Fibroblast of pulmonary artery (primary cell): ENCODE measurements at regions not wholly inside any gene's neighbourhood (a gene's known extent, or its start where the extent isn't known, plus 50 kb on each side); places are given as distances from the start of the nearest gene placed in this dataset.
"Not testable (repeated sequence)": the region's sequence is repeated elsewhere in the genome, so short reads cannot be mapped to it uniquely, and the experiment has no call there.

Experiments
- DNase-seq: peaks from one replicate; pipeline ENCODE4 v3.0.0-alpha.2; 2010; ENCODE audit warnings: low read depth
- H3K4me3 ChIP-seq: replicated peaks from 2 replicates; pipeline ENCODE4 v1.5.1; 2011; ENCODE audit warnings: low read depth, mild to moderate bottlenecking, control low read depth, low read length, moderate library complexity
- TF ChIP-seq, protein P1 (sequence below): IDR thresholded peaks from 2 replicates; pipeline ENCODE4 v1.5.1; 2011; ENCODE audit warnings: mild to moderate bottlenecking, control low read depth, low read length, inconsistent platforms; ENCODE audit errors: missing control alignments

DNA sequence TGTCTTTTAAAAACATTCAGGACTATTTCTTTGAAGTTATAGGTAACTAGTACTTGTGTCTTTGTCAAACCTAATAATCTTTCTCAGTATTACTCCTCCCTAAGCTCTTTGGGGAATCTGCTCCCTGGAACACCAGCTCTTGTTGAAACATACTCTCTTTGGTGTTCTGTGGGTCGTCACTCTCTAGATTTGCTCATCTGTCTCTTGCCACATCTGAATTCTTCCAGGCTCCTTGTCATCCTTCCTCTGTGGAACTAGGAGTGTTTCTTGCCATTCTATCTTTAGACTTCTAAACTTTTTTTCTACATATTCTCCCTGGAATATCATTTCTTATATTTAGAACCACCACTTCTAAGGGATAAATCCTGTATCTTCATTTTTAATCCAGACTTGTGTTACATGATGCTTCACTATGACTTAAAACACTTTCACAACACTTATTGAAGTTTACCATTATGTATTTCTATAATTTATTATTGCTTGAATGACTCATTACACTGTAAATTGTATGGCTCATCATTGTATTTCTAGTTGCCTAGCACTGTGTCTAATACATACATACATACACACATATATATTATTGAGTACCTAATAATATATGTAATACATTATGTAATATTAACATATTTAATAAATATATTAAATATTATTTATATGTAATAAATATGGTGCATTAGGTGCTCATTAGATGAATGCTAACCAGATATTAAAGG lies 186.1 kb downstream of the TMA16 start:
- DNase-seq: no peak
- TF ChIP-seq, protein P1, sequence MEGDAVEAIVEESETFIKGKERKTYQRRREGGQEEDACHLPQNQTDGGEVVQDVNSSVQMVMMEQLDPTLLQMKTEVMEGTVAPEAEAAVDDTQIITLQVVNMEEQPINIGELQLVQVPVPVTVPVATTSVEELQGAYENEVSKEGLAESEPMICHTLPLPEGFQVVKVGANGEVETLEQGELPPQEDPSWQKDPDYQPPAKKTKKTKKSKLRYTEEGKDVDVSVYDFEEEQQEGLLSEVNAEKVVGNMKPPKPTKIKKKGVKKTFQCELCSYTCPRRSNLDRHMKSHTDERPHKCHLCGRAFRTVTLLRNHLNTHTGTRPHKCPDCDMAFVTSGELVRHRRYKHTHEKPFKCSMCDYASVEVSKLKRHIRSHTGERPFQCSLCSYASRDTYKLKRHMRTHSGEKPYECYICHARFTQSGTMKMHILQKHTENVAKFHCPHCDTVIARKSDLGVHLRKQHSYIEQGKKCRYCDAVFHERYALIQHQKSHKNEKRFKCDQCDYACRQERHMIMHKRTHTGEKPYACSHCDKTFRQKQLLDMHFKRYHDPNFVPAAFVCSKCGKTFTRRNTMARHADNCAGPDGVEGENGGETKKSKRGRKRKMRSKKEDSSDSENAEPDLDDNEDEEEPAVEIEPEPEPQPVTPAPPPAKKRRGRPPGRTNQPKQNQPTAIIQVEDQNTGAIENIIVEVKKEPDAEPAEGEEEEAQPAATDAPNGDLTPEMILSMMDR: no peak

GRCh38 chr4:163681208-163681821 lies 186.8 kb downstream of the TMA16 start:
- TF ChIP-seq, protein P1: peak; percentile 26
- peak; percentile 24 for DNase-seq

More for the DNA sequence above, 186.1 kb downstream of the TMA16 start:
- H3K4me3 ChIP-seq: no peak overlapping the region

DNA sequence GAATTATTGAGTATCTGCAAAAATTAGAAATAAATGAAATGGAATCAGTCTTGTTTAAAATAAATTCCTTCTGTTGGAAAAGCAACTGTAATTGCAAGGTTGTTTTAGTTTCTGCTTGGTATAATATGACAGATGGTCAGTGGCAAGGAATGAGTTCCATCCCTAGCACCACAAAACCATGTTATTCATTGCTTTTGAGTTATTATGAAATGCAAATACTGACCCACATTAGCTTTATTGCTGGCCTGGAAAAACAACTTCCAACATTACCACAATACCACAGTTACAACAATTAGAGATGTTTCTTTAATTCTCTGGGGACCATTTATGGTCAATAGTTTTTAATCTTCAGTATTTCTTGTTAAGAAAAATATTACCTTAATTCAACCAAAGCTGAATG lies 194.4 kb downstream of the TMA16 start:
- no peak for DNase-seq
- no peak overlapping the region for H3K4me3 ChIP-seq
- TF ChIP-seq, protein P1: no peak

More at GRCh38 chr4:163681208-163681821, 186.8 kb downstream of the TMA16 start:
- no peak overlapping the region for H3K4me3 ChIP-seq

GRCh38 chr4:163693211-163693610 lies 198.7 kb downstream of the TMA16 start:
- TF ChIP-seq, protein P1: no peak
- H3K4me3 ChIP-seq: no peak overlapping the region
- DNase-seq: no peak

GRCh38 chr4:163693776-163694175 lies 199.3 kb downstream of the TMA16 start:
- DNase-seq: no peak
- H3K4me3 ChIP-seq: no peak overlapping the region
- TF ChIP-seq, protein P1: no peak

GRCh38 chr4:163694385-163694784 lies 199.9 kb downstream of the TMA16 start:
- H3K4me3 ChIP-seq: no peak overlapping the region
- TF ChIP-seq, protein P1: no peak
- no peak for DNase-seq

GRCh38 chr4:163697121-163697520 lies 202.6 kb downstream of the TMA16 start:
- TF ChIP-seq, protein P1: no peak
- no peak for DNase-seq
- H3K4me3 ChIP-seq: no peak overlapping the region

- H3K4me3 ChIP-seq, DNase-seq: not testable (repeated sequence)
Measured at GRCh38 chr4:163700383-163700782, 205.9 kb downstream of the TMA16 start.
